AG04450 (cell line): ENCODE measurements at regions not wholly inside any gene's neighbourhood (a gene's known extent, or its start where the extent isn't known, plus 50 kb on each side); places are given as distances from the start of the nearest gene placed in this dataset.

Experiments used
- CTCF ChIA-PET: fragments of 300-600, 350-600 bp; formaldehyde crosslinking; extraction: SDS; loops from one replicate; lab custom pipeline; 2022; ENCODE audit warnings: antibody characterized with exemption, inconsistent platforms; lab: Charles Lee
- POLR2A ChIA-PET: fragments of 350-600 bp; formaldehyde crosslinking; extraction: SDS; loops from one replicate; lab custom pipeline; 2021; ENCODE audit warnings: antibody characterized with exemption, inconsistent platforms; lab: Yijun Ruan, JAX
- DNase-seq: peaks from one replicate; pipeline ENCODE4 v3.0.0-alpha.2; 2011; ENCODE audit warnings: low read depth, low spot score
- H3K27ac ChIP-seq: one replicate; pipeline ENCODE4 v1.5.1; 2012; ENCODE audit warnings: low read depth, low read length, control low read depth
- H3K27me3 ChIP-seq: one replicate; pipeline ENCODE4 v1.6.0; 2012; ENCODE audit warnings: low read length; ENCODE audit not compliant: control insufficient read depth, insufficient read depth
- H3K4me3 ChIP-seq: 2 replicates; pipeline ENCODE4 v1.5.1; 2011; ENCODE audit warnings: mild to moderate bottlenecking, low read depth, low read length, control low read depth
- H3K9me3 ChIP-seq: 2 replicates; pipeline ENCODE4 v1.5.1; 2012; ENCODE audit warnings: low read length; ENCODE audit not compliant: control insufficient read depth, insufficient read depth
- TF ChIP-seq, protein P1 (sequence below): IDR thresholded peaks from 2 replicates; pipeline ENCODE4 v1.5.1; 2011; ENCODE audit warnings: low read depth, low read length, control low read depth, inconsistent platforms

DNA sequence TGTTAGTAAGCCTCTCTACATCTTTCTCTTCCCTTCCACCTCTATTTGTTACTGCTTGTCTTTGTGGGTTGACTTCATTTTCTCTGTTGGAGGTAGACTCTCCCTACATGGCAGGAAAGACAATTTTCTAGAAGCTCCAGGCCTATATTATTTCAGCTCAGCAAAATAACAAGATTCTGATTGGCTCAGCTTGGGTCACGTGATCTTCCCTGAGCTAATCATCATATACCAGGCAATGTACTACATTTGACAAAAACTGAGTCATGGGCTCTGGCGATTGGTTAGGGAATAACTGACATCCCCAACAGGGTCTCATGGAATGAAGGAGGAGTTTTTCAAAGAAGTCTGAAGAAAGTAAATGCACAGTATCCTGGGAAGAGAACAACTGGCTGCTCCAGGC, 65.6 kb upstream of the NR3C1 start:
- POLR2A ChIA-PET: no interaction called here
- TF ChIP-seq, protein P1, sequence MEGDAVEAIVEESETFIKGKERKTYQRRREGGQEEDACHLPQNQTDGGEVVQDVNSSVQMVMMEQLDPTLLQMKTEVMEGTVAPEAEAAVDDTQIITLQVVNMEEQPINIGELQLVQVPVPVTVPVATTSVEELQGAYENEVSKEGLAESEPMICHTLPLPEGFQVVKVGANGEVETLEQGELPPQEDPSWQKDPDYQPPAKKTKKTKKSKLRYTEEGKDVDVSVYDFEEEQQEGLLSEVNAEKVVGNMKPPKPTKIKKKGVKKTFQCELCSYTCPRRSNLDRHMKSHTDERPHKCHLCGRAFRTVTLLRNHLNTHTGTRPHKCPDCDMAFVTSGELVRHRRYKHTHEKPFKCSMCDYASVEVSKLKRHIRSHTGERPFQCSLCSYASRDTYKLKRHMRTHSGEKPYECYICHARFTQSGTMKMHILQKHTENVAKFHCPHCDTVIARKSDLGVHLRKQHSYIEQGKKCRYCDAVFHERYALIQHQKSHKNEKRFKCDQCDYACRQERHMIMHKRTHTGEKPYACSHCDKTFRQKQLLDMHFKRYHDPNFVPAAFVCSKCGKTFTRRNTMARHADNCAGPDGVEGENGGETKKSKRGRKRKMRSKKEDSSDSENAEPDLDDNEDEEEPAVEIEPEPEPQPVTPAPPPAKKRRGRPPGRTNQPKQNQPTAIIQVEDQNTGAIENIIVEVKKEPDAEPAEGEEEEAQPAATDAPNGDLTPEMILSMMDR: no peak
- Histone ChIP-seq H3K27ac (no peak overlapping the region), H3K27me3 (no peaks in the 10 kb centered on the region), H3K9me3 (no peaks in the 10 kb centered on the region), H3K4me3 (no peak overlapping the region)
- CTCF ChIA-PET: no interaction called here
- DNase-seq: no peak

DNA sequence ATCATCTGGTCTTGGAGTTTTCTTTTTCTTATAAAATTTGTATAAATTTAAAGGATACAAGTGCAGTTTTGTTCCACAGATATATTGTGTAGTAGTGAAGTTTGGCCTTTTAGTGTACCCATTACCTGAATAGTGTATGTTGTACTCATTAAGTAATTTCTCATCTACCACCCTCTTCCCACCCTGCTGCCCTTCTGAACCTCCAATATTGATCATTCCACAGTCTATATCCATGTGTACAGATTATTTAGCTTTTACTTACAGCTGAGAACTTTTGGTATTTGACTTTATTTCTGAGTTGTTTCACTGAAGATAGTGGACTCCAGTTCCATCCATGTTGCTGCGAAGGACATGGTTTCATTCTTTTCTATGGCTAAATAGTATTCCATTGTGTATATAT, 63.1 kb upstream of the NR3C1 start:
- no peaks in the 10 kb centered on the region for H3K27me3 ChIP-seq
- no peak overlapping the region for H3K27ac ChIP-seq
- POLR2A ChIA-PET: no interaction called here
- CTCF ChIA-PET: no interaction called here
- TF ChIP-seq, protein P1: no peak
- no peaks in the 10 kb centered on the region for H3K9me3 ChIP-seq
- no peak overlapping the region for H3K4me3 ChIP-seq
- no peak for DNase-seq

DNA sequence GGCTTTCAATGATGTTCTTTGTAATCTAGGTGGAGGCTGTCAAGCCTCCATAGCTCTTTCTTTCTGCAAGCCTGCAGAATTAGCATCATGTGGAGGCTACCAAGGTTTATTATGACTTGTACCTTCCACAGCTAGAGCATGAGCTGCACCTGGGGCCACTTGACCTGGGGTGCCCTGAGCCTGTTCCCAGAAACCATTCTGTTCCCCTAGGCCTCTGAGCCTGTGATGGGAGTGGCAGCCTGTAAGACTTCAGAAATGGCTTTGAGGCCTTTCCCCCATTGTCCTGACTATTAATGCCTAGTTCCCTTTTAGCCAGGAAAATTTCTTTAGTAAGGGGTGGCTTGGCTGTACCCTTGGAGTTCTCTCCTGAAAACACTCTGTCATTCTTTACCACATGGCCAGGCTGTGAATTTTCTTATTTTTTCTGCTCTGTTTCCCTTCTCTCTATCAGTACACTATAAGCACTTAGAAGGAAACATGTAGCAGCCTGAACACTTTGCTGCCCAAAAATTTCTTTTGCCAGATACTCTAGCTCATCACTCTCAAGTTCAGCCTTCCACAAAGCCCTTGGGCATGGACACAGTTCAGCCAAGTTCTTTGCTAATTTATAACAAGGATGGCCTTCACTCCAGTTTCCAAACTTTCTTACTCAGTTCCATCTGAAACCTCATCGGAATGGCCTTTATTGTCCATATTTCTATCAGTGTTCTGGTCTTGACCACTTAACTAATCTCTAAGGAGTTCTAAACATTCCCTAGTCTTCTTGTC, 61.4 kb upstream of the NR3C1 start:
- no peaks in the 10 kb centered on the region for H3K27me3 ChIP-seq
- H3K27ac ChIP-seq: no peak overlapping the region
- H3K9me3 ChIP-seq: no peaks in the 10 kb centered on the region
- no peak for DNase-seq
- CTCF ChIA-PET: no interaction called here
- H3K4me3 ChIP-seq: no peak overlapping the region
- POLR2A ChIA-PET: no interaction called here
- TF ChIP-seq, protein P1: no peak

DNA sequence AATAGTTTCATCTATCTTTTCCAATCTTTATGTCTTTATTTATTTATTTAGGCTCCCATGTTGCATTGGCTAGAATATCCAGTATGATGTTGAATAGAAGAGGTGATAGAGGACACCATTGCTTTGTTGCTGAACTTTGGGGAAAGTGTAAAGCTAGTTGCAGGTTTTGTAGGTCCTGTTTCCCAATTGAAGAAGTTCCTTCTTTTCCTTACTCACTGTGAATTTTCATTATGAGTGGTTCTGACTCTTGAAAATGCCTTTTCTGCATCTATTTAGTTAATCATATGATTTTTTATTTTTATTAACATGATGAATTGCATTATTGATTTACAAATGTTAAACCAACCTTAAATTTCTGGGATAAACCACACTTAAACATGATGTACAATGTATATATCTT, 58.9 kb upstream of the NR3C1 start:
- Histone ChIP-seq H3K27me3 (no peaks in the 10 kb centered on the region), H3K9me3 (no peaks in the 10 kb centered on the region), H3K27ac (no peak overlapping the region), H3K4me3 (no peak overlapping the region)
- TF ChIP-seq, protein P1: no peak
- POLR2A ChIA-PET: no interaction called here
- no peak for DNase-seq
- CTCF ChIA-PET: no interaction called here

DNA sequence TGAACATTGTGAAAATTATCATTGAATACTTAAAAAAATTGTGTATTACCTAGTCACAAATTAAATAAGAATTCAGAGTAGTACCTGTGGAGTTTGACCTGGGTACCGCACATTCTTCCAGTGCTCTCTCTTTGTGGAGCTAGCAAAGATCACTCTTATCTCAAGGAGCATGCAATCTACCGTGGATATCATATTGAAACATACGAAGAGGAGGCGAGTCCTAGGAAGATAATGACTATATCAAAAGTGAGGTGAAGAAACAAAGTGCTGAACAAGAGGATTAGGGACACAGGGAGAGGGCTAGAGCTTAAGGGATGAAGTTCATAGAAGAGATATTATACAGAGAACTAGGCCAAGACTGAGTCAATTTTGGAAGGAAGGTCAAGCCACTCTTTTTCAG, 55.9 kb upstream of the NR3C1 start:
- Histone ChIP-seq H3K27me3 (no peaks in the 10 kb centered on the region), H3K4me3 (no peak overlapping the region), H3K9me3 (no peaks in the 10 kb centered on the region), H3K27ac (no peak overlapping the region)
- POLR2A ChIA-PET: no interaction called here
- CTCF ChIA-PET: no interaction called here
- no peak for DNase-seq
- TF ChIP-seq, protein P1: no peak
